ENCODE measurements at regions not wholly inside any gene's neighbourhood (a gene's known extent, or its start where the extent isn't known, plus 50 kb on each side); places are given as distances from the start of the nearest gene placed in this dataset.

GRCh38 chr18:47530695-47531094 lies 279.2 kb upstream of the SKOR2 start:
- DNase-seq, result no peak

- DNase-seq, result no peak
Measured at GRCh38 chr18:47528343-47528742, 276.9 kb upstream of the SKOR2 start.

- DNase-seq, result no peak
Measured at GRCh38 chr18:47526147-47526546, 274.7 kb upstream of the SKOR2 start.

GRCh38 chr18:47522359-47522758 lies 270.9 kb upstream of the SKOR2 start:
- DNase-seq, result no peak

GRCh38 chr18:47520263-47520662 lies 268.8 kb upstream of the SKOR2 start:
- DNase-seq, result no peak

GRCh38 chr18:47519706-47520105 lies 268.2 kb upstream of the SKOR2 start:
- DNase-seq, result no peak

GRCh38 chr18:47519277-47519676 lies 267.8 kb upstream of the SKOR2 start:
- DNase-seq, result no peak

GRCh38 chr18:47513614-47514013 lies 262.2 kb upstream of the SKOR2 start:
- DNase-seq, result no peak

GRCh38 chr18:47512726-47513435 lies 261.4 kb upstream of the SKOR2 start:
- no peak for DNase-seq

GRCh38 chr18:47512056-47512455 lies 260.6 kb upstream of the SKOR2 start:
- no peak for DNase-seq

- no peak for DNase-seq
Measured at GRCh38 chr18:47510831-47511230, 259.4 kb upstream of the SKOR2 start.

GRCh38 chr18:47507651-47508050 lies 256.2 kb upstream of the SKOR2 start:
- no peak for DNase-seq

GRCh38 chr18:47506897-47507296 lies 255.4 kb upstream of the SKOR2 start:
- DNase-seq, result no peak

GRCh38 chr18:47501946-47502345 lies 250.5 kb upstream of the SKOR2 start:
- DNase-seq, result no peak

- DNase-seq, result no peak
Measured at GRCh38 chr18:47500930-47501329, 249.5 kb upstream of the SKOR2 start.

GRCh38 chr18:47492691-47493090 lies 241.2 kb upstream of the SKOR2 start:
- DNase-seq, result no peak

- no peak for DNase-seq
Measured at GRCh38 chr18:47490882-47491281, 239.4 kb upstream of the SKOR2 start.

GRCh38 chr18:47485221-47485797 lies 233.8 kb upstream of the SKOR2 start:
- no peak for DNase-seq

GRCh38 chr18:47484068-47484467 lies 232.6 kb upstream of the SKOR2 start:
- no peak for DNase-seq

GRCh38 chr18:47480166-47480565 lies 228.7 kb upstream of the SKOR2 start:
- DNase-seq, result no peak

GRCh38 chr18:47471784-47472183 lies 220.3 kb upstream of the SKOR2 start:
- no peak for DNase-seq

- DNase-seq, result no peak
Measured at GRCh38 chr18:47470941-47471340, 219.5 kb upstream of the SKOR2 start.

GRCh38 chr18:47469576-47469975 lies 218.1 kb upstream of the SKOR2 start:
- DNase-seq, result no peak

- DNase-seq, result no peak
Measured at GRCh38 chr18:47461977-47462376, 210.5 kb upstream of the SKOR2 start.

- no peak for DNase-seq
Measured at GRCh38 chr18:47461406-47461948, 210.0 kb upstream of the SKOR2 start.
